ENCODE measurements at regions not wholly inside any gene's neighbourhood (a gene's known extent, or its start where the extent isn't known, plus 50 kb on each side); places are given as distances from the start of the nearest gene placed in this dataset.

DNA sequence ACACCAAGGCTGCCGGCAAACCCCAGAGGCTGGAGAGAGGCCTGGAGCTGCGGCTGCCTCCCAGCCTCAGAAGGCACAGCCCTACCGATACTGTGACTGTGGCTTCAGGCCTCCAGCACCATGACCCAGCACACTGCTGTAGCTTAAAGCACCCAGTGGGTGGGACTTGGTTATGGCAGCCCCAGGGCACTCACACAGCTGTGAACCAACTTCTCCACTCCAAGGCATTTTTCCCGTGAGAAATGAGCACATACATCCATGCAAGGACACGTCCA, 199.5 kb downstream of the NDUFA10 start:
- CTCF ChIA-PET, result no interaction called here
- intact Hi-C loops (cut with micrococcal nuclease; ENCODE audit: unreplicated experiment), result no loop called here
- H3K36me3 Mint-ChIP-seq (ENCODE audit: insufficient read depth, unreplicated experiment), result no peaks in the 10 kb centered on the region
- no peak for DNase-seq
- H3K9me3 Mint-ChIP-seq (ENCODE audit: low read depth, unreplicated experiment), result peaks cover 4% of the 10 kb centered on the region
- BruUV-seq (replicated peaks), result no TSS peak
- H3K27ac Mint-ChIP-seq (ENCODE audit: unreplicated experiment), result no peak overlapping the region
- H3K4me1 Mint-ChIP-seq (ENCODE audit: low read depth, unreplicated experiment), result no peaks in the 10 kb centered on the region
- TF ChIP-seq, protein P1, sequence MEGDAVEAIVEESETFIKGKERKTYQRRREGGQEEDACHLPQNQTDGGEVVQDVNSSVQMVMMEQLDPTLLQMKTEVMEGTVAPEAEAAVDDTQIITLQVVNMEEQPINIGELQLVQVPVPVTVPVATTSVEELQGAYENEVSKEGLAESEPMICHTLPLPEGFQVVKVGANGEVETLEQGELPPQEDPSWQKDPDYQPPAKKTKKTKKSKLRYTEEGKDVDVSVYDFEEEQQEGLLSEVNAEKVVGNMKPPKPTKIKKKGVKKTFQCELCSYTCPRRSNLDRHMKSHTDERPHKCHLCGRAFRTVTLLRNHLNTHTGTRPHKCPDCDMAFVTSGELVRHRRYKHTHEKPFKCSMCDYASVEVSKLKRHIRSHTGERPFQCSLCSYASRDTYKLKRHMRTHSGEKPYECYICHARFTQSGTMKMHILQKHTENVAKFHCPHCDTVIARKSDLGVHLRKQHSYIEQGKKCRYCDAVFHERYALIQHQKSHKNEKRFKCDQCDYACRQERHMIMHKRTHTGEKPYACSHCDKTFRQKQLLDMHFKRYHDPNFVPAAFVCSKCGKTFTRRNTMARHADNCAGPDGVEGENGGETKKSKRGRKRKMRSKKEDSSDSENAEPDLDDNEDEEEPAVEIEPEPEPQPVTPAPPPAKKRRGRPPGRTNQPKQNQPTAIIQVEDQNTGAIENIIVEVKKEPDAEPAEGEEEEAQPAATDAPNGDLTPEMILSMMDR (IDR thresholded peaks at IDR 0.05; ENCODE audit: unreplicated experiment), result no peak
- H3K27me3 Mint-ChIP-seq (ENCODE audit: unreplicated experiment), result peaks cover 57% of the 10 kb centered on the region
- no peak overlapping the region for H3K4me3 Mint-ChIP-seq (ENCODE audit: low read depth, unreplicated experiment)

DNA sequence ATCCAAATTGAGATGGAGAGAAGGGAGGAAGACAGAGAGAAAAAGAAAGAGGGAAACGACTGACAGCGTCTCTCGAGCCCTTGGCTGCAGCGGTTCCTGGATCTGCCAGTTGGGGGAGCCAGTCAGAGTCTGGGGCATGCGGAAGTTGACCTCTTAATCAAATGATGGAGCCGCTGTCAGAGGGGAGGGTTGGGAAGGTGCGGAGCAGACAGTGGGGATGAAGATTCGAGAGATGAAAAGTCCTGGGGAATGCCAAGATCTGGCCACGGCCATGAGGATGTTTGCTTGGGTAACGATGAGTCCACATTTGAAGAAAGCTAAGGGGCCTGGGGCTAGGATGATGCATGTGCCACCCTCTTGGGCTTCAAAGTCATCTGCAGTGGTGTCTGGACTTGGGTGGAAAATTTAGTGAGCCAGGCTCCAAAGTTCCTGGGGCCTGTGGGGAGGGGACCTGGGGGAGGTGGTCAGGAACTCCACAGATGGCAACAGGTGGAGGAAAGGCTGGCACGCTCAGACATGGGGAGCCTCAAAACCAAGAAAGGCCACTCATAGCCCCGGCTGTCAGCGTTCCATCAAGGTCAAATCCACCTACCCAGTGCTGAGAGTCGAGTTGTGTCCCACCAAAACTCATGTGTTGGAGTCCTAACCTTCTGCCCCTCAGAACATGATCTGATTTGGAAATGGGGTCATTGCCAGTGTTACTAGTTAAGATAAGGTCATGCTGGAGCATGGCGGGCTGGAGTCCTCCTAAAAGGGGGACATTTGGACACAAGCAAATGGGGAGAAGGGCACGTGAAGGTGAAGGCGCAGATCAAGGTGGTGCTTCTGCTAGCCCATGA, 200.1 kb downstream of the NDUFA10 start:
- no peak for DNase-seq
- TF ChIP-seq, protein P1 (IDR thresholded peaks at IDR 0.05; ENCODE audit: unreplicated experiment), result no peak
- no peak overlapping the region for H3K4me3 Mint-ChIP-seq (ENCODE audit: low read depth, unreplicated experiment)
- H3K9me3 Mint-ChIP-seq (ENCODE audit: low read depth, unreplicated experiment), result peaks cover 4% of the 10 kb centered on the region
- no peak overlapping the region for H3K27ac Mint-ChIP-seq (ENCODE audit: unreplicated experiment)
- H3K36me3 Mint-ChIP-seq (ENCODE audit: insufficient read depth, unreplicated experiment), result no peaks in the 10 kb centered on the region
- BruUV-seq (replicated peaks), result no TSS peak
- CTCF ChIA-PET, result interaction anchor here (1.0 to 1.4 kb wide), 4 partner anchors 14 to 197 kb away, joined by 3 to 11 read pairs (median 3); no protein-coding TSS in a partner anchor
- intact Hi-C loops (cut with micrococcal nuclease; ENCODE audit: unreplicated experiment), result no loop called here
- H3K4me1 Mint-ChIP-seq (ENCODE audit: low read depth, unreplicated experiment), result no peaks in the 10 kb centered on the region
- peaks cover 57% of the 10 kb centered on the region for H3K27me3 Mint-ChIP-seq (ENCODE audit: unreplicated experiment)

DNA sequence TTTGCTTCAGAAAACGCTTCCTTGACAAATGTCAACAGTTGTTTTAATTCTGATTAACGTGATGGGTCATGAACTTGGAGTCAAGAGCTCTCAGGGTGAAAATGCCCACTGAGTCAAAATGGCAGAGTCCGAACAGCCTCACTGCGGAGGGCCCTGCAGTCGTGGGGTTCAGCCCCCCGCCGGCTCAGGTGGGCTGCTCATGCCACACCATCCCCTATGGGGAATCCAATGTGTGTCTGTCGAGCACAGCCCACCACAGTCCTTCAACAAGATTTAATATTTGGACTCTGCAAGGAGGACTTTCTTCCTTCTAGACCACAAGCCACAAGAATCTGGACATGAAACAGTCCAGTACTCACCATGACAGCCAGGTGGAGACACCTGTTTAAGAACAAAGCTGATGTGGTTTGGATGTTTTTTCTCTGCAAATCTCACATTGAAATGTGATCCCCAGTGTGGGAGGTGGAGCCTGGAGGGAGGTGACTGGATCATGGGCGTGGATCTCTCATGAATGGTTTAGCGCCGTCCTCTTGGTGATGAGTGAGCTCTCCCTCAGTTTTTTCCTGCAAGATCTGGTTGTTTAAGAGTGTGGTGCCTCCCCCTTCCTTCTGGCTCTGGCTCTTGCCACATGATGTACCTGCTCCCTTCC, 201.0 kb downstream of the NDUFA10 start:
- TF ChIP-seq, protein P1 (IDR thresholded peaks at IDR 0.05; ENCODE audit: unreplicated experiment), result no peak
- Mint-ChIP-seq H3K36me3 (ENCODE audit: insufficient read depth, unreplicated experiment) (no peaks in the 10 kb centered on the region), H3K9me3 (ENCODE audit: low read depth, unreplicated experiment) (peaks cover 4% of the 10 kb centered on the region), H3K27me3 (ENCODE audit: unreplicated experiment) (peaks cover 57% of the 10 kb centered on the region), H3K4me3 (ENCODE audit: low read depth, unreplicated experiment) (no peak overlapping the region), H3K4me1 (ENCODE audit: low read depth, unreplicated experiment) (no peaks in the 10 kb centered on the region), H3K27ac (ENCODE audit: unreplicated experiment) (no peak overlapping the region)
- DNase-seq, result peak; percentile 59
- CTCF ChIA-PET, result interaction anchor here (1.0 to 1.4 kb wide), 4 partner anchors 13 to 198 kb away, joined by 3 to 11 read pairs (median 3); no protein-coding TSS in a partner anchor
- intact Hi-C loops (cut with micrococcal nuclease; ENCODE audit: unreplicated experiment), result no loop called here
- BruUV-seq (replicated peaks), result no TSS peak

DNA sequence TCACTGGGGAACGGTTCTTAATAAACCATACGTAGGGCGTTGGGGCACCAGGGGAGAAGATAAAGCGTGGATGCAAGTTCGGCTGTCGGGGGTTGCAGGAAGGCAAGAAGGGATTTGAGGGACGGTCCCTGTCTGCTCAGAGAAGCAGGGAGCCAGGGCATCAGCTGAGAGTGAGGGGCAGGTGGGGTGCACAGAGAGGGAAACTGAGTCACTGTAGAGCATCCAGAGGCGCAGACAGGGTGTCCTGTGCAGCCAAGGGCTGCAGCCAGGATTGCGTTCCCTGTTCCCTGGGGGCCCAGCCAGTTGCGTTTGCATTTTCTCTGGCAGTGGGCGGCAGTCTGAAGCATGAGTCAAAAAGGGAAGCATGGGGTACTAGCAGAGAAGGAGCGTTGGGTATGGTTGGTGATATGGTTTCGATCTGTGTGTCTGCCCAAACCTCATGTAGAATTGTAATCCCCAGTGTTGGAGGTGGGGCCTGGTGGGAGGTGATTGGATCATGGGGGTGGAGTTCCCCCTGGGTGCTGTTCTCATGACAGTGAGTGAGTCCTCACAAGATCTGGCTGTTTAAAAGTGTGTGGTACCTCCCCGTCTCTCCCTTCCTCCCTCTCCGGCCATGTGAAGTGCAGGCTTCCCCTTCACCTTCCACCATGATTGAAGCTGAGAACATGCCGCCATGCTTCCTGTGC, 202.9 kb downstream of the NDUFA10 start:
- Mint-ChIP-seq H3K27me3 (ENCODE audit: unreplicated experiment) (peaks cover 60% of the 10 kb centered on the region), H3K36me3 (ENCODE audit: insufficient read depth, unreplicated experiment) (no peaks in the 10 kb centered on the region), H3K4me1 (ENCODE audit: low read depth, unreplicated experiment) (no peaks in the 10 kb centered on the region), H3K9me3 (ENCODE audit: low read depth, unreplicated experiment) (peaks cover 4% of the 10 kb centered on the region), H3K4me3 (ENCODE audit: low read depth, unreplicated experiment) (no peak overlapping the region), H3K27ac (ENCODE audit: unreplicated experiment) (no peak overlapping the region)
- intact Hi-C loops (cut with micrococcal nuclease; ENCODE audit: unreplicated experiment), result no loop called here
- no peak for DNase-seq
- CTCF ChIA-PET, result no interaction called here
- BruUV-seq (replicated peaks), result no TSS peak
- TF ChIP-seq, protein P1 (IDR thresholded peaks at IDR 0.05; ENCODE audit: unreplicated experiment), result no peak
